B cell (primary cell): ENCODE measurements at regions not wholly inside any gene's neighbourhood (a gene's known extent, or its start where the extent isn't known, plus 50 kb on each side); places are given as distances from the start of the nearest gene placed in this dataset.

Source experiments
- ATAC-seq: fragments of 200-7000 bp; cut with Tn5 transposase; one replicate; pipeline ENCODE4 v1.10.0; 2021; ENCODE audit warnings: low read depth, mild to moderate bottlenecking, moderate number of reproducible peaks, moderate library complexity
- CTCF ChIA-PET: fragments of 350-600 bp; sonication (Branson Sonifier 250); formaldehyde crosslinking; loops from one replicate; lab custom pipeline; 2021; ENCODE audit warnings: antibody characterized with exemption, inconsistent platforms; lab: Charles Lee
- POLR2A ChIA-PET: fragments of 350-600 bp; sonication (Branson Sonifier 250); formaldehyde crosslinking; loops from one replicate; lab custom pipeline; 2021; ENCODE audit warnings: antibody characterized with exemption; lab: Charles Lee
- DNase-seq: peaks from one replicate; pipeline ENCODE4 v3.0.0; 2013
- H2AFZ ChIP-seq: 2 replicates; pipeline ENCODE4 v1.6.1; 2012; ENCODE audit warnings: mild to moderate bottlenecking, low read depth, low read length; ENCODE audit not compliant: insufficient read depth, poor library complexity, severe bottlenecking
- H3K27ac ChIP-seq, 2 donors: 1 replicate in 1 of 2; 2 replicates in 1 of 2; pipeline ENCODE4 v1.5.1; 2012 to 2013; ENCODE audit warnings: low read length in 2 of 2, mild to moderate bottlenecking in 2 of 2, moderate library complexity in 1 of 2
- H3K27me3 ChIP-seq, 4 experiments: fragments of 200-600 bp in 1 of 4; sonication (generic) in 1 of 4; replicated peaks in 1 of 4; 1 replicate in 2 of 4; 2 replicates in 2 of 4; pipeline versions ENCODE4 v1.6.1 to v1.7.0; 2013 to 2016; ENCODE audit warnings: low read length in 3 of 4, mild to moderate bottlenecking in 2 of 4, mixed read lengths in 1 of 4, moderate library complexity in 1 of 4; ENCODE audit not compliant: insufficient read depth in 4 of 4, control insufficient read depth in 3 of 4; ENCODE audit errors: control extremely low read depth in 1 of 4
- H3K36me3 ChIP-seq, 2 experiments: replicated peaks in 1 of 2; 1 replicate in 1 of 2; 2 replicates in 1 of 2; pipeline versions ENCODE4 v1.6.1 to v1.7.1; 2013; ENCODE audit warnings: low read length in 1 of 2; ENCODE audit not compliant: insufficient read depth in 2 of 2, control insufficient read depth in 1 of 2; ENCODE audit errors: control extremely low read depth in 1 of 2, extremely low read depth in 1 of 2
- H3K4me1 ChIP-seq, 2 donors: fragments of 200-600 bp in 1 of 2; sonication (generic) in 1 of 2; 1 replicate in 1 of 2; 2 replicates in 1 of 2; pipeline versions ENCODE4 v1.5.1 to v1.6.1; 2013 to 2017; ENCODE audit warnings: low read length in 2 of 2; ENCODE audit not compliant: control insufficient read depth in 2 of 2, insufficient read depth in 2 of 2
- H3K4me2 ChIP-seq: replicated peaks from 2 replicates; pipeline ENCODE3; 2012; ENCODE audit warnings: mild to moderate bottlenecking, low read depth, low read length; ENCODE audit not compliant: poor library complexity, severe bottlenecking
- H3K4me3 ChIP-seq, 5 experiments: fragments of 200-600 bp in 1 of 5; sonication (generic) in 1 of 5; 1 replicate in 3 of 5; 2 replicates in 2 of 5; pipeline versions ENCODE4 v1.5.1 to v1.7.0; 2011 to 2016; ENCODE audit warnings: low read length in 4 of 5, mild to moderate bottlenecking in 4 of 5, low read depth in 2 of 5, control low read depth in 1 of 5, moderate library complexity in 1 of 5; ENCODE audit not compliant: insufficient read depth in 1 of 5; ENCODE audit errors: control extremely low read depth in 1 of 5, extremely low read depth in 1 of 5
- H3K79me2 ChIP-seq: fragments of 200-600 bp; sonication (generic); one replicate; pipeline ENCODE4 v1.6.0; 2016; ENCODE audit warnings: low read length; ENCODE audit not compliant: control insufficient read depth, insufficient read depth
- H3K9ac ChIP-seq: fragments of 200-600 bp; sonication (generic); 2 replicates; pipeline ENCODE4 v1.6.1; 2017; ENCODE audit warnings: mild to moderate bottlenecking, low read length, moderate library complexity
- H3K9me3 ChIP-seq, 3 donors: one replicate each; pipeline versions ENCODE4 v1.6.1 to v1.7.1; 2013; ENCODE audit warnings: low read length in 2 of 3; ENCODE audit not compliant: control insufficient read depth in 2 of 3, insufficient read depth in 1 of 3; ENCODE audit errors: control extremely low read depth in 1 of 3
- H4K20me1 ChIP-seq: 2 replicates; pipeline ENCODE4 v1.6.0; 2012; ENCODE audit warnings: mild to moderate bottlenecking, low read length; ENCODE audit not compliant: insufficient read depth, control insufficient read depth, poor library complexity, severe bottlenecking
- H3K27ac Mint-ChIP-seq: one replicate; pipeline ENCODE4 v1.8.0; 2021; ENCODE audit warnings: mixed read lengths
- H3K27me3 Mint-ChIP-seq: one replicate; pipeline ENCODE4 v1.8.0; 2021; ENCODE audit warnings: mixed read lengths
- H3K4me1 Mint-ChIP-seq: one replicate; pipeline ENCODE4 v1.8.0; 2021; ENCODE audit warnings: mixed read lengths
- H3K4me3 Mint-ChIP-seq: one replicate; pipeline ENCODE4 v1.8.0; 2021; ENCODE audit warnings: mixed read lengths
- H3K9me3 Mint-ChIP-seq: one replicate; pipeline ENCODE4 v1.8.0; 2022; ENCODE audit warnings: mixed read lengths; ENCODE audit not compliant: insufficient read depth
- EZH2 ChIP-seq: IDR thresholded peaks from 2 replicates; pipeline ENCODE4 v1.6.1; 2012; ENCODE audit warnings: borderline replicate concordance, low read depth, mild to moderate bottlenecking, moderate library complexity, low read length; ENCODE audit not compliant: insufficient read depth, poor library complexity, severe bottlenecking
- WGBS: methylation state at CpG from one replicate; pipeline ENCODE4 v1.1.5; 2013; ENCODE audit warnings: missing lambda C conversion rate; ENCODE audit not compliant: insufficient coverage; 5-methylcytosine and 5-hydroxymethylcytosine counted together
- intact Hi-C: fragments of 100-400 bp; cut with micrococcal nuclease; formaldehyde crosslinking; loops from one replicate; pipeline ENCODE4 v1.10.0; 2022
- TF ChIP-seq, protein P1 (sequence below): fragments of 200-600 bp; IDR thresholded peaks from one replicate; pipeline ENCODE4 v1.8.0; 2022; ENCODE audit warnings: antibody characterized with exemption, mild to moderate bottlenecking

DNA sequence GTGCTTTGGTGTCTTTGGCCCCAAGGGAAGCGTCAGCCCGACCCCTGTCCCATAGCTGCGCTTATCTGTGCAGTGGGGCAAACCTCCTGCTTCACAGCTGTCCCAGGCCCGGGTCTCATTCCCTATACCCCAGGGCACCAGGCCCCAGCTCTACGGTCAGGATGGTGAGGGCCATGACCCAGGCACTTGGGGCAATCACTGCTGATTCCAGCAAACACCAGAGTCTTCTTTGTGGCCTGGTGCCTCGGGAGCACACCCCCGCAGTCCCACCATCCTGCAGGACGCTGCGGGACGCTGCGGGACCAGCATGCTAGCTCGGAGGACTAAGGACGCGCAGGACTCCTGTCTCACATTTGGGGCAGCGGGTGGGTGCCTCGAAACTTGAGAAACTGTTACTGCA is 116.9 kb upstream of the HDAC4 start:
- intact Hi-C loops = no loop called here
- no peak overlapping the region for H3K27ac ChIP-seq
- H3K36me3 ChIP-seq = no peaks in the 10 kb centered on the region
- TF ChIP-seq EZH2 = no peak
- TF ChIP-seq, protein P1, sequence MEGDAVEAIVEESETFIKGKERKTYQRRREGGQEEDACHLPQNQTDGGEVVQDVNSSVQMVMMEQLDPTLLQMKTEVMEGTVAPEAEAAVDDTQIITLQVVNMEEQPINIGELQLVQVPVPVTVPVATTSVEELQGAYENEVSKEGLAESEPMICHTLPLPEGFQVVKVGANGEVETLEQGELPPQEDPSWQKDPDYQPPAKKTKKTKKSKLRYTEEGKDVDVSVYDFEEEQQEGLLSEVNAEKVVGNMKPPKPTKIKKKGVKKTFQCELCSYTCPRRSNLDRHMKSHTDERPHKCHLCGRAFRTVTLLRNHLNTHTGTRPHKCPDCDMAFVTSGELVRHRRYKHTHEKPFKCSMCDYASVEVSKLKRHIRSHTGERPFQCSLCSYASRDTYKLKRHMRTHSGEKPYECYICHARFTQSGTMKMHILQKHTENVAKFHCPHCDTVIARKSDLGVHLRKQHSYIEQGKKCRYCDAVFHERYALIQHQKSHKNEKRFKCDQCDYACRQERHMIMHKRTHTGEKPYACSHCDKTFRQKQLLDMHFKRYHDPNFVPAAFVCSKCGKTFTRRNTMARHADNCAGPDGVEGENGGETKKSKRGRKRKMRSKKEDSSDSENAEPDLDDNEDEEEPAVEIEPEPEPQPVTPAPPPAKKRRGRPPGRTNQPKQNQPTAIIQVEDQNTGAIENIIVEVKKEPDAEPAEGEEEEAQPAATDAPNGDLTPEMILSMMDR = no peak
- Mint-ChIP-seq H3K4me3 (no peak overlapping the region), H3K4me1 (no peaks in the 10 kb centered on the region), H3K9me3 (no peaks in the 10 kb centered on the region), H3K27me3 (peaks cover 4% of the 10 kb centered on the region), H3K27ac (no peak overlapping the region)
- H2AFZ ChIP-seq = no peak overlapping the region
- ChIA-PET CTCF (no interaction called here), POLR2A (no interaction called here)
- WGBS = 93% methylated on average over 16 of the region's 16 CpGs
- H3K4me2 ChIP-seq = no peak overlapping the region
- H3K27me3 ChIP-seq = peaks cover 0 to 2% (median 0%) of the 10 kb centered on the region in 4 experiments
- no peaks in the 10 kb centered on the region for H3K79me2 ChIP-seq
- H3K9ac ChIP-seq = no peak overlapping the region
- no peaks in the 10 kb centered on the region for H3K4me1 ChIP-seq
- H3K9me3 ChIP-seq = peaks cover 0 to 4% (median 0%) of the 10 kb centered on the region in 3 donors
- no peak for ATAC-seq
- H4K20me1 ChIP-seq = no peaks in the 10 kb centered on the region
- no peak overlapping the region for H3K4me3 ChIP-seq
- DNase-seq = no peak

DNA sequence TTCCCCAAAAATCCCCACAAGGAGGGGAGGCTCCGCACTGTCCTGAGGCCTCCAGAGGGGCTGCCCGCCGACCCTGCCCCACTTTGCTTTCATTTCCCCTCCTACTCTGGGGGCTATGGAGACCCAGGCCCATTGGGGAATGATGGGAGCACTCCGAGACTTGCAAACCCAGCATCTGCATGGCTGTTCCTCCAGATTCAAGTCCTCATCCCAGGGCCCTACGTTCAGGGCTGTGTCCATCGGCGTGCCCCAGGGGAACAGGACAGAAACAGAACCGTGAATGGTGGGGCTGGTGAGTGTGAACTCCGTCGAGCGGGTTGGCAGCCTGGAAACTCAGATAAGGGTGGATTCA is 116.1 kb upstream of the HDAC4 start:
- TF ChIP-seq, protein P1 = no peak
- no peak for TF ChIP-seq EZH2
- DNase-seq (no peak), ATAC-seq (no peak)
- Histone ChIP-seq H4K20me1 (no peaks in the 10 kb centered on the region), H3K27me3 (peaks cover 0 to 2% (median 0%) of the 10 kb centered on the region in 4 experiments), H3K36me3 (no peaks in the 10 kb centered on the region), H3K9ac (no peak overlapping the region), H3K9me3 (peaks cover 0 to 8% (median 0%) of the 10 kb centered on the region in 3 donors), H2AFZ (no peak overlapping the region), H3K27ac (no peak overlapping the region), H3K4me1 (no peaks in the 10 kb centered on the region), H3K79me2 (no peaks in the 10 kb centered on the region), H3K4me2 (no peak overlapping the region), H3K4me3 (no peak overlapping the region)
- no peaks in the 10 kb centered on the region for H3K9me3 Mint-ChIP-seq
- no peak overlapping the region for H3K27ac Mint-ChIP-seq
- intact Hi-C loops = no loop called here
- POLR2A ChIA-PET = no interaction called here
- no peaks in the 10 kb centered on the region for H3K4me1 Mint-ChIP-seq
- H3K27me3 Mint-ChIP-seq = peaks cover 4% of the 10 kb centered on the region
- H3K4me3 Mint-ChIP-seq = no peak overlapping the region
- CTCF ChIA-PET = no interaction called here
- 85% methylated on average over 10 of the region's 11 CpGs for WGBS
